ENCODE measurements at regions not wholly inside any gene's neighbourhood (a gene's known extent, or its start where the extent isn't known, plus 50 kb on each side); places are given as distances from the start of the nearest gene placed in this dataset.

- TF ChIP-seq USF2 (CRISPR knock-in tag; IDR thresholded peaks at IDR 0.05) (no peak), AFF4 (CRISPR knock-in tag; IDR thresholded peaks at IDR 0.05; ENCODE audit: borderline replicate concordance) (no peak), ESRRA (CRISPR knock-in tag; IDR thresholded peaks at IDR 0.05; ENCODE audit: borderline replicate concordance) (no peak), CTCF (IDR thresholded peaks at IDR 0.05) (no peak), ZBTB21 (CRISPR knock-in tag; IDR thresholded peaks at IDR 0.05; ENCODE audit: borderline replicate concordance) (no peak), IRF2 (CRISPR knock-in tag; IDR thresholded peaks at IDR 0.05; ENCODE audit: borderline replicate concordance, low read depth) (no peak), PRDM15 (CRISPR knock-in tag; IDR thresholded peaks at IDR 0.05) (no peak), ATF1 (CRISPR knock-in tag; IDR thresholded peaks at IDR 0.05) (no peak), SP1 (CRISPR knock-in tag; conservative IDR thresholded peaks at IDR 0.05) (no peak), FOXP1 (CRISPR knock-in tag; IDR thresholded peaks at IDR 0.05; ENCODE audit: borderline replicate concordance) (no peak)
These were observed 67.7 kb downstream of the KATNIP start for GRCh38 chr16:27617665-27618064.

Data from WTC11 (cell line).